GM18867 (cell line): ENCODE measurements at regions not wholly inside any gene's neighbourhood (a gene's known extent, or its start where the extent isn't known, plus 50 kb on each side); places are given as distances from the start of the nearest gene placed in this dataset.
"Not testable (repeated sequence)": the region's sequence is repeated elsewhere in the genome, so short reads cannot be mapped to it uniquely, and the experiment has no call there.

ENCODE experiments used
- ATAC-seq: cut with Tn5 transposase; IDR thresholded peaks from one replicate; pipeline ENCODE4 v1.9.1; 2021; ENCODE audit warnings: mild to moderate bottlenecking, moderate library complexity; ENCODE audit not compliant: unreplicated experiment

DNA sequence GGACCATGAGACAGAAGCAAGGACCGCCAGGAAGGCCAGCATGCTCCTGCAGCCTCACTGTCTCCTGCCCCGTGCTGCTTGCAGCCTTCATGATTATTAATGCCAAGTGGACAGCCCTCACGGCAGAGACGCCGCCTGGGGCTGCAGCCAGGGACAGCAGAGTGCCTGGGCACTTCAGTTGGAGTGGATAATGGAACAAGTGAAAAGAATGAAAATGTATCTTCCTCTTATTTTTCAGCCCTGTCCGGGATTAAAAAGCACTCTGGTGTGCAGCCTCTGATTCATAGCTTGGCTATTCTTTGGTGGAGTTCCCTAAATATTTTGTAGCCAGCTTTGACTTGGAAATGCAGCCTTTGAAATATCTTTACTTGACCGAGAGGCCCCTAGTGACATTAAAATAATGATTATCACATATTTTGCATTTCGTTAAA lies 1404.2 kb downstream of the BRD1 start:
- ATAC-seq = no peak

DNA sequence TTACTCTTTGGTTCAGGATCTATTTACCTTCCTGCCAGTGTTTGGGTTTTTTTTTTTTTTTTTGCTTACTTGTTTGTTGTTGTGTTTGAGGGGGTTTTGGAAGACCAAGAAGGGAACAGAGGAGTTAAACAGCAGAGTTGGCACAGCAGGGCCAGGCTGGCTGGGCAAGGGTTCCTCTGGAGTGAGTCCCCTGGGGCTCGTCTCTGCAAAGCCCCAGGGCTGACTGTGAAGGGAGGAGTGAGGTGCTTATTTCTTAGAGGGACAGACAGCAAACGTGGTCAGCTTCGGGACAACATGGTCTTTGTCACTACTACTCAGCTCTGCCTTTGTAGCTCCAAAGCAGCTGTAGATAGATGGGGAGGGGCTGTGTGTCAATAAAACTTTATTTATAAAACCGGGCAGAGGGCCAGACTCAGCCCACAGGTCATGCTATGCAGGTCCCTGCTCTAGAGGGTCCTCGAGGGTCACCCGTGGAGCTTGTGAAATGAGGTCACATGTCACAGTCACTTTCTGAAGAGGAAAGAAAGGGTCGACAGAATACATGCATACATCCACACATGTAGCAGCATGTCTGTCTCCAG lies 1404.7 kb downstream of the BRD1 start:
- ATAC-seq = no peak

DNA sequence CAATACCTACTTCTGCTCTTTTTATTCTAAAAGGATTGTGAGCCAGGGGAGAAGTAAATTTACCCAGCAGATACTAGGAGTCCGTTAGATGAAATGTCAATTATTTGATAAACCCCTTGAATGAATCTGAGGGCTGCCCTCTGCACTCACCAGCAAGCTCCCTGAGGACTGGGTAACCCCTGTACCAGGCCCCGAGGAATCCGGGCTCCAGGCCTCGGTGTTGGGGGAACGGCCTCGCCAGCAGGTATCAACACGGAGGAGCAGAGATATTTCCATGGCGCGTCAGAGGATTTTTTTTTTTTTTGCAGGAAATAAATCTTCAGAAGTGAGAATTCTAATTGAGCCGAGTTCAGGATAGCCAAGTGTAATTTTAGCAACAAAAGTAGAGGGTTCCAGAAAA lies 1408.8 kb downstream of the BRD1 start:
- no peak for ATAC-seq

DNA sequence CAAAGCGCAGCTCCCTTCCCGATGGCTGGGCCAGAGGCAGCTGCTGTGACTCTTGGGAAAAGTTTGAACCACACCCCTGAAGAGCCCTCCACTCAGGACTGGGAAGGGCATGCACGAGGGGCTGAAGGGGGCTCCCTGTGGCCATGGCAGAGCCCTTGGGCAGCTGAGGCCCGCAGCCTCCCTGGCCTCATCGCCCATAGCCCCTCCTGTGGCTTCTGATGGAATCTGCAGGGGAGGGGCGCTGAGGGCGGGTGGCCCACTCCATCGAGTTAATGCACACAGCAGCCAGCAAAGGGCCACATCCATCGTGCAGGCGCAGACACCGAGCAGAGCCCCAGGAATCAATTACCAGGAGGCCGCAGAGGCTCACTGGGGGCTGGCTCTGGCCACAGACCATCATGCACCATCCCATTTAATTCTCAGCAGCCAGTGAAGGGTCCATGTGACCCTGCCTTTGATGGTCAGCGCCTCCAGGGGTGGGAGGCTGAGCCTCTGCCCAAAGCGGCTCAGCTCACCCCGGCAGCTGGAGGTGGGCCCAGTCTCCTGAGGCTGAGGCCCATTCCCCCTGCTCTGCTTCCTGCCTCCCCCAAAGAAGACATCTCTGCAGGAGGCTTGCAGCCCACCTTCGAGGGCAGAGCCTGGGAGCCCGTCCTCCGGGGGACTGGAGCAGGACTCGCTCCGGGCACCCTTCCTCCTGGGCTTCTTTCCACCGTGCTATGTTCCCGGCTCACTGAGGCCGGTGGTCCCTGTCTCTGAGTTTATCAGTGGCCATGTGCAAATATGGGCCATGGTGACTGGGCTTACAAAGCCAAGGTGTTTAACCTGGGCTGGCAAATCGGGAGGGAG lies 1410.2 kb downstream of the BRD1 start:
- no peak for ATAC-seq

DNA sequence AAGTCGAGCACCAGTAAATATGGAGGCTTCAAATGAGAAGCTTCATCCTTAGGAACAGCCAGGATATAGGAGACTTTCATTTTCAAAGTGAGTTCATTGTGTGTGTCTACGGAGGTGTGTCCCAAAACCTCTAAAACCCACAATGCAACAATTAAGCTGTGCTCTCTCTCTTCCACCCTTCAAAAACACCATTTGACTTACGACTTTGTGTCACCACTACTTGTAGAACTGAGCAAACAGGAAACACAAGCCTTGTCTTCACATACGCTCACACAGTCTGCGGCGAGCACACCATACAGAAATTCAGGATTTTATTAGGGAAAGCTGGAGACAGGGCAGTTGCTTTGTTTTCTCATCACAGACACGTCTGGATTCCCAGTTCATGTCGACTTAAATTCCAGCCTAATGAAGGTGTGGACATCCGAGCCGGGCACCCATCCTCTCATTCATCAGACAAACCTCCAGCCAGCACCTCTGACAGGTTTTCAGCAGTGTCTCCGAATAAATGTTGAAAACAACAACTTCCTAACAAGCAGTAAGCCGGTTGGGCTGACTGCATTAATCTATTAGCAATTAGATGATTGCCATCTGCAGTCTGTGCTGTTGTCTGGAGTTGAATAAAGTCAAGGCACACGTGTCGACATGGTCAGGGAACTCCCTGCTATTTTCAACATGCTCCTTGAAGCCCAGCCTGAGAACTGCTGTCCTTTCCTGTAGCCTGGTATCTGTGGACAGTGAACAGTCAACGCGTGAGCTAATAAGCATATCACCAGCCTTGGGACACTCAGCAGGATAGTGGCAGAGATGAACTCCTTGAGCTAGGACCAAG lies 1411.1 kb downstream of the BRD1 start:
- ATAC-seq = no peak

DNA sequence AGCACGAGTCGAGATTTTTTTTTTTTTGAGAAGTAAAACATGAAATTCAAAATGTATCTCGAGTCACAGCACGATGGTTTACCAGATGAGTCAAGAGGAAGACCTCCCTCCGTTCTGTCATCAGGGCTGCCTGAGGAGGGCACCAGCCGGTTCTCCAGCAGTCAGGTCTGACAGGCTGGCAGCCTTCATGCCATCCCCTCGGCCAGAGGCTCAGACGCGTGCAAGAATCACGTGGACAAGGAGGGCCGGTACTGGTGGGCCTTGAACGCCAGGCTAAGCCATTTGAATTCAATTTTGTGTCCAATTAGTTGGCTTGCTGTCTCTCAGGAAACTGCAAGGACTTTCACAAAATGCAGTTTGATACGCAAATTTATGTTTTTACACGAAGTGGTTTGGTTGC lies 1412.2 kb downstream of the BRD1 start:
- no peak for ATAC-seq

DNA sequence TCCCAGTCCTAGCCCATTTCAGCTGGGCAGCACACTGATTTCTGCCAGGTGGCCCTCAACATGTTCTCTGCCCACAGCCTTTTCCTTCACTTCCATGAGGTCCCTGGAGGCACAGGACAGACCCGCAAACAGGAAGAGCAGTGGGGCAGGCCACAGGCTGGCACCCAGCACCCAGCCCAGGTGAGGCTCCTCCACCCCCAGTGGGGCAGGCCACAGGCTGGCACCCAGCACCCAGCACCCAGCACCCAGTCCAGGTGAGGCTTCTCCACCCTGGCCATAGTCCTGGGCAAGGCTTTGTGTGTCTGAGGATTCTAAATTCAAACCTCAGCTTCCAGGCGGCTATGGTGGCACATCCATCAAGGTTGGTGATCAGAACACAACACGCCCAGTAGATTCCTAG lies 1413.0 kb downstream of the BRD1 start:
- no peak for ATAC-seq

DNA sequence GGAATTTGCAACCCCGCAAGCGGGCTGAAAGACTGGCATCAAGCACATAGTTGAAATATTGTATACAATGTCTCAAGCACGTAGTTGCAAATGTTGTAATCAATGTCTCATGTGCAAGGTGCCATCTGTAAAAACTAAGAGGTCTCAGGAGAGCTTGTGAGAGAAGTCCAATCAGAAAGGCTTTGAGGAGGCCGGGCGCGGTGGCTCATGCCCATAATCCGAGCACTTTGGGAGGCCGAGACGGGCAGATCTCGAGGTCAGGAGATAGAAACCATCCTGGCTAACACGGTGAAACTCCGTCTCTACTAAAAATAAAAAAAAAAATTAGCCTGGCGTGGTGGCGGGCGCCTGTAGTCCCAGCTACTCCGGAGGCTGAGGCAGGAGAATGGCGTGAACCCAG lies 1414.7 kb downstream of the BRD1 start:
- not testable (repeated sequence) for ATAC-seq

DNA sequence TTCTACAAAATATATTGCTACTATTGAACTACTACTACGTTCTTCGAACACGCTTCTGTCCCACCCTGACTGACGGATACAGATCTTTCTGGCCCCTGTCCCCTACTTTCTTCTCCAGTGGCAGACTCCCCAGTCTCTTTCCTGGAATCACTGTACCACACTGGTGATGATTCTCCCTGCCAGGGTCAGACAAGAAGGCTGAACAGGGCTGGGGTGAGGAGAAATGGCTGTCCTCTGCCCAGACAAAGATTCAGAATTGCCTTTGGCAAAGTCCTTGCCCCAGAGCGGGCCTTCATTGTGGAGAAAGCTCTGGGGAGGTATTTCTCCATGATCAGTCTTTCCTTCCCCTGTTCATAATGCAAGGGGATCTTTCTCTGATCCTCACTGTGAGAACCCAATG lies 1417.1 kb downstream of the BRD1 start:
- ATAC-seq = no peak

DNA sequence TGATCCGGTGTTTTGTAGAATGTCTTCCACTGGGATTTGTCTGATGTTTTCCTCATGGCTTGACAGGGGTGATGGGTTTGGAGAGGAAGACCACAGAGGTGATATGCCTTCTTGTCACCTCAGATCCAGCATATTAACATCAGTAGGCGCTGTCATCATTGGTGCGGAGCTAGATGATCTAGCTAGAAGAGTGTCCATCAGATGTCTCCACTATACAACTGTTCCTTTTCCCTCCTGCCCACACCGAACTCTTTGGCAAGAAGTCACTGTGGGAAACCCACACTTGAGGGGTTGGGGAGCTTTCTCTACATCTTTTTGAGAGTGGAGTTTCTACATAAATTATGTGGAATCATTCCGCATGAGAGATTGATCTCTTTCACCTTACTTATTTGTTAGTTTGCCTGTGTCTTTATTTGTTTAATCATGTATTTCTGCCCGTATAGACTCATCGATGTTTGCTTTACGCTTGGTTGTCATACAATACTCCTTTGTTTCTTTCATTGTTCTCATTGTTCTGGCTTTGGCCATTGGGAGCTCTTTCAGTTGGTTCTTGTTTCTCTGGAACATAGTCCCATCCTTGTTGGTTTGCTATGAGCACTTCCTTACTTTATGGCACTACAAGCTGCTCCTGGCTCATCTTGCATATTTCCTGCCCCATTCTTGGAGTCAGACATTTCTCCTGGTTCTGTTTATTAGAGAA lies 1420.3 kb downstream of the BRD1 start:
- no peak for ATAC-seq

DNA sequence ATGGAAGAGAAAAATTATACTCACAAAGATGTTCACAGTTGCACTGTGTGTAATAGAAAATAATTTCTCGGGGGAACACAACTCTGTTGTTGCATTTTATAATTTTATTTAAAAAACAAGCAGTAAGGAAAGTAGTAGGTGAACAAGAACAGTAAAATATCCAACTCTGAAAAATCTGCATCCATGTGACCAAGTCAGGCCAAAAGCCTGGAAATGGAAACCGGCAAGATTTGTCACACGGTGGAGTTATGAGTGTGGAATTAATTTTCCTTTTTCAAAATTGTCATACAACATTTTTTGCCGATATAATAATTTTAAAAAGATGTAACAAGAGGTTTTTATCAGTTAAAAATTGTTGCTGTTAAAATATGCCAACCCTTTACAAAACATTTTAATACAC lies 1421.5 kb downstream of the BRD1 start:
- no peak for ATAC-seq

DNA sequence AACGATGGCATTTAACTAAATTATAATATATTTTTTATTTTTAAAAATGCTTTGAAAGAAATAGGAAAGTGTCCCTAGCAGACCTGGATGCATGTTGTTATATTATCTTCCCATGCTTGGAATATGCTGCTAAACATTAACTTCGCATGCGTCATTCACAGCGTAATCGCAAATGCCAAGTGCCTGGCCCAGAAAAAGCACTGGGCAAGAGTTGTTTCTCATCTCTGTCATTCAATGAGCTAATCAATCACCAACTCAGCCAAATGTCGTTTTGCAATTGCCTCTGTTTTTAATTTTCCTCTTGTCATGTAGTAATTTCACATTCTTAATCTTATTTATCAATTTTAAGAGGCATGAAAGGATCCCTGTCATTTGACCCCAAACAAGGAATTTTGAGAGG lies 1421.9 kb downstream of the BRD1 start:
- ATAC-seq = no peak

DNA sequence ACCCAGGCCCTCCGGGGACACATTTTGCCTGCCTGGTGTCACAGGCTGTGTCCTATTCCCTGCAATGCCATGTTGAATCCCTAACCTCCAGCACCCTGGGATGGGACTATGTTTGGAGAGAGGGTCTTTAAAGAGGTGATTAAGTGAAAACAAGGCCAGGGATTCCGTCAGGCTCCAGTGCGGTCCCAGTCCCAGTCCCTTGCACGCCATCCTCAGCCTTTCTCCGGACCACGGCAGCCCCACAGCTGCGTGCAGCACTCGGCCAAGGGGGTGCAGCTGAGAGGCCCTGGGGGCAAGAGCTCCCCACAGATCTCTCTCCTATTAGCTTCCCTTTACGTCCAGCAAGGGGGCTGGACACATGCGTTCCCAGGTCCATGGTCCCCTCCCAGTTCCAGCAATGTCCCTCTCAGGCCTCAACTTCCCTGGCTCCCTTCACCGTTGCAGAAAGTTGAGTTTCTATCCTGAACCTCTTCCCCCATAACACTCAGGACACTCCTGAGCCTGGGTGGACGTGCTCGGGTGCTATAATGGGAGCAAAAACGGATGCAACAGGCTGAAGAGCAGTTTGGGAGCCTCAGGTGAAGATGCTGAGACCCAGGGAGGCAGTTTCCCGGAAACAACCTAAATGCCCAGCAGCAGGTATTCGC lies 1422.7 kb downstream of the BRD1 start:
- ATAC-seq = no peak

DNA sequence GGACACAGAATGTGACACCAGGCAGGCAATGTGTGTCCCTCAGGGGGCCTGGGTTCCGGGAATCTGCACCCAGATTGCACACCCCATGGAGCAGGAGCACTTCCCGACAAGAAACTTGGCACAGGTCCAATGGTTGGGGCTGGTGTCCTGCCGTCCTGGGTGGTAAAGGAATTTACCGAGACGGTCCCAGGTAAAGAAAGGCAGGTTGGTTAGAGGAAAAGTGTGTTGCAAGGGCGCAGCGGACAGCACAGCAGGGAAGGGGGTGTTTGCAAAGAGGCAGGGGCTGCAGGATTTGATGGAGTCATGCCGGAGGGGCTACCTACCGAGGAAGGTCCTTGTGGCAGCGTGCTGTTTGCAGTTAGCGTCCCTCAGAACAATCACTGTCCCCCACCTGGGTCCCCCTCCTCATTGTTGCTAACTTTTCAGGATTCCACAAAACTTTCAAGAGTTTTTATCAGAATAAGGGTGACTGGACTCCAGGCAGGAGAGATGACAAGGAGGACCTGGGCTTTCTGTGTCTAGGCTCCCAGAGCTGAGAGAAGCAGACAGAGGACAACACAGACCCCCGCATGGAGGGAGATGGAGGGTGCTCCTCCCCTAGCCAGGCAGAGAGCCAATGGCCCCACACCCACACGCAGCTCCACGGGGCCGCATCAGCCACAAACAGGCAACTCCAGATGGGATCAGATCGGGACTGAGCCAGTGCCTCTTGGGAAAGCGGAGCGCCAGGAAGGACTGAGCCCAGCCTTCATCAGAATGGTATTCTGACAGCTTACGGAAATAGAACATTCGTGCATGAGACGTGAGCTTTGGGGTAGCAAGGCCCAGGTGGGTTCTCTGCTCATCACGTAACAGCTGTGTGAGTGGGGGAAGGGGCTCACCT lies 1423.9 kb downstream of the BRD1 start:
- ATAC-seq = no peak

DNA sequence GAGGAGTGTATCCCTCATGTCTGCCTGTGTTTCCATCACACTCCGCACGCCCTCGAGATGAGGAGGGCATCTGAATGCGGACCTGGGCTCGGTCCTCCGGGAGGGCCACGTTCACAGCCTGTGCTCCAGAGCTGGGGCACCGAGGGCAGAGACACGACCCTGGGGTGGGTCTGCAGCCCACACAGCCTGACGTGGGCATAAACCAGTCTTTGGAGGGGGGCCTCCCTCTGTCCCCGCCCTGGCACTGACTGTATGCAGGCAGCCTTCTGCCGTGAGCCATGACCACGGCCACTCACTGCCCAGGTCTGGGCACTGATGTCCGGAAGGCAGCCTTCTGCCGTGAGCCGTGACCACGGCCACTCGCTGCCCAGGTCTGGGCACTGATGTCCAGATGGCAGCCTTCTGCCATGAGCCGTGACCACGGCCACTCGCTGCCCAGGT lies 1425.1 kb downstream of the BRD1 start:
- ATAC-seq = no peak

DNA sequence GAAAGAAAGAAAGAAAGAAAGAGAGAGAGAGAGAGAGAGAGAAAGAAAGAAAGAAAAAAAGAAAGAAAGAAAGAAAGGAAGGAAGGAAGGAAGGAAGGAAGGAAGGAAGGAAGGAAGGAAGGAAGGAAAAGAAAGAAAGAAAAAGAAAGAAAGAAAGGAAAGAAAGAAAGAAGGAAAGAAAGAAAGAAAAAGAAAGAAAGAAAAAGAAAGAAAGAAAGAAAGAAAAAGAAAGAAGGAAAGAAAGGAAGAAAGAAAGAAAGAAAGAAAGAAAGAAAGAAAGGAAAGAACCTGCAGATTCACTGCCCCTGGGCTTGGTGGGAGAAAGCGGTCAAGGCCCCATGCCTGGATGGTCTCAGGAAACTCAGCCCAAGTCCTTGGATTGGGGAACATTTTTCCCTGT lies 1426.2 kb downstream of the BRD1 start:
- ATAC-seq = not testable (repeated sequence)

DNA sequence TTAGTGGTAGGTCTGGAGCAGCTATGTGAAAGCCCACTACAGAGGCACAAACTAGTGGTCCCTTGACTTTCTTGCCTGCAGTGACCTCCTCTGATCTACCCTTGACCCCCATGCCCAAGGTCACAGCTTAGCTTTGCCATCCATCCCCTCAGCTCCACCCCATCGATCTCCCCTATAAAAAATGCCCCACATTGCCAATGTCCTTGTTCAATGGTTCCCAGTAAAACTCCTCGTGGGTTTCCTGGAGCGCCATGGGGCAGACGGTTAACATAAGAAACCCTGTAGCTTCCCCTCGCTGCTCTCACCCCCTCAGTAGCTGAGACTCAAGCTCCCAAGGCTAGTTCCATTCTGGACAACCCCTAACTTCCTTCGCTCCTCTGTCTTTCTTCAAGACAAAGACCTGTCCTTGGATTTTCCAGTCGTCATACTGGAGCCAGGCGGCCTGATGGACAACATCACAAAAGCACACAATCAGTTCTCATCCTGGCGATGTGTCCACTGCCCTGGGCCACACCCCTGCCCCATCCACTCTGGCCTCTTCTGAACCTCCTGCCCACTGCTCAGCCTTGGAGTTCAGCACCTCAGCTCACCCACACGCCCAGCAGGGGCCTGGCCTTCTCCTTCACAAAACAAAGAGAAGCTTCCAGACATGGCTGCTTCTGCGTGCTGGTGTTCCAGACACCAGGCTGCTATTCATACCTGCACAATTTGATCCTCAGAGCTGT lies 1429.3 kb downstream of the BRD1 start:
- ATAC-seq = no peak

DNA sequence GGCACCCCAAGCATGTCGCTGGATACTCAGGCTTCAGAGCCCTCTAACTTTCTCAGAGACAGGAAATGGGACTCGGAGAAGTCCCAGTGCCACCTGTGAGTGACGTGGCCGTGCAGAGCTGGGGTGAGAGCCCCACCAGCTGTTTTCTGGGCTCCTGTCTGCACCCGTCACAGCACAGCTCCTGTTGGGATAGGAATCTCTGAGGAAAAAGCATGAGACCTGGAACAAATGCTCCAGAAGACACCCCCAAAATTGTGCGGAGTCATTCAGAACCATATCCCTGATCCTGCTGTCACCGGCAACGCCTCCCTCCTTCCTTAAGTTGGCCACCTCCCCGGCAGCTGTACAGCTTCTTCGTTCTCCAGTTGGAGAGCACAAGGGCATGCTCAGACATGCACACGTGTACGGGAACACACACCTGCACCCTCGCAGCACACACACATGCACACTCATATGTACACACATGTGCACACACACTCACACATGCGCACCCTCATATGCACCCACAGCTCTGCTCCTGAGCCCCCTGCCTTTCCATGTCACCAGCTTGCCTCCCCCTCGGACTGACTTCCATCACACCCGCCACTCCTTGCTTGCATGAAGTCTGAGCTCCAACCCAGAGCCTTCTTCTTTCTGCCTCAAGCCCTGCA lies 1430.0 kb downstream of the BRD1 start:
- no peak for ATAC-seq
